ENCODE measurements at regions not wholly inside any gene's neighbourhood (a gene's known extent, or its start where the extent isn't known, plus 50 kb on each side); places are given as distances from the start of the nearest gene placed in this dataset.
"Not testable (repeated sequence)": the region's sequence is repeated elsewhere in the genome, so short reads cannot be mapped to it uniquely, and the experiment has no call there.

- DNase-seq (ENCODE audit: low read depth in 1 of 2, low spot score in 1 of 2) = no peak
These were observed 339.5 kb upstream of the SLC39A10 start for GRCh38 chr2:195317550-195317949.

GRCh38 chr2:195316486-195316885 is 340.5 kb upstream of the SLC39A10 start:
- DNase-seq (ENCODE audit: low read depth in 1 of 2, low spot score in 1 of 2) = no peak

GRCh38 chr2:195313962-195314361 is 343.1 kb upstream of the SLC39A10 start:
- no peak for DNase-seq (ENCODE audit: low read depth in 1 of 2, low spot score in 1 of 2)

GRCh38 chr2:195312662-195313061 is 344.4 kb upstream of the SLC39A10 start:
- no peak for DNase-seq (ENCODE audit: low read depth in 1 of 2, low spot score in 1 of 2)

GRCh38 chr2:195308163-195308562 is 348.9 kb upstream of the SLC39A10 start:
- DNase-seq (ENCODE audit: low read depth in 1 of 2, low spot score in 1 of 2) = no peak

- no peak for DNase-seq (ENCODE audit: low read depth in 1 of 2, low spot score in 1 of 2)
These were observed 349.3 kb upstream of the SLC39A10 start for GRCh38 chr2:195307751-195308150.

GRCh38 chr2:195304310-195304709 is 352.7 kb upstream of the SLC39A10 start:
- DNase-seq (ENCODE audit: low read depth in 1 of 2, low spot score in 1 of 2) = no peak

GRCh38 chr2:195300631-195301030 is 356.4 kb upstream of the SLC39A10 start:
- no peak for DNase-seq (ENCODE audit: low read depth in 1 of 2, low spot score in 1 of 2)

- DNase-seq (ENCODE audit: low read depth in 1 of 2, low spot score in 1 of 2) = no peak
These were observed 357.4 kb upstream of the SLC39A10 start for GRCh38 chr2:195299600-195299999.

- no peak for DNase-seq (ENCODE audit: low read depth in 1 of 2, low spot score in 1 of 2)
These were observed 360.5 kb upstream of the SLC39A10 start for GRCh38 chr2:195296490-195296889.

GRCh38 chr2:195289081-195289480 is 367.9 kb upstream of the SLC39A10 start:
- DNase-seq (ENCODE audit: low read depth in 1 of 2, low spot score in 1 of 2) = no peak

GRCh38 chr2:195279840-195280427 is 377.1 kb upstream of the SLC39A10 start:
- no peak for DNase-seq (ENCODE audit: low read depth in 1 of 2, low spot score in 1 of 2)

GRCh38 chr2:195270466-195271039 is 386.5 kb upstream of the SLC39A10 start:
- DNase-seq (ENCODE audit: low read depth in 1 of 2, low spot score in 1 of 2) = no peak

GRCh38 chr2:195269220-195269619 is 387.8 kb upstream of the SLC39A10 start:
- DNase-seq (ENCODE audit: low read depth in 1 of 2, low spot score in 1 of 2) = no peak

GRCh38 chr2:195257979-195258378 is 399.0 kb upstream of the SLC39A10 start:
- DNase-seq (ENCODE audit: low read depth in 1 of 2, low spot score in 1 of 2) = no peak

- DNase-seq (ENCODE audit: low read depth in 1 of 2, low spot score in 1 of 2) = no peak
These were observed 405.0 kb upstream of the SLC39A10 start for GRCh38 chr2:195252018-195252417.

- no peak for DNase-seq (ENCODE audit: low read depth in 1 of 2, low spot score in 1 of 2)
These were observed 405.8 kb upstream of the SLC39A10 start for GRCh38 chr2:195251214-195251613.

GRCh38 chr2:195238826-195239225 is 418.2 kb upstream of the SLC39A10 start:
- DNase-seq (ENCODE audit: low read depth in 1 of 2, low spot score in 1 of 2) = no peak

GRCh38 chr2:195238379-195238778 is 418.6 kb upstream of the SLC39A10 start:
- DNase-seq (ENCODE audit: low read depth in 1 of 2, low spot score in 1 of 2) = no peak

- not testable (repeated sequence) for DNase-seq (ENCODE audit: low read depth in 1 of 2, low spot score in 1 of 2)
These were observed 428.5 kb upstream of the SLC39A10 start for GRCh38 chr2:195228547-195228946.

GRCh38 chr2:195214072-195214471 is 443.0 kb upstream of the SLC39A10 start:
- no peak for DNase-seq (ENCODE audit: low read depth in 1 of 2, low spot score in 1 of 2)

GRCh38 chr2:195212586-195212985 is 444.4 kb upstream of the SLC39A10 start:
- DNase-seq (ENCODE audit: low read depth in 1 of 2, low spot score in 1 of 2) = no peak

- no peak for DNase-seq (ENCODE audit: low read depth in 1 of 2, low spot score in 1 of 2)
These were observed 454.7 kb upstream of the SLC39A10 start for GRCh38 chr2:195202163-195202845.
